ENCODE measurements at regions not wholly inside any gene's neighbourhood (a gene's known extent, or its start where the extent isn't known, plus 50 kb on each side); places are given as distances from the start of the nearest gene placed in this dataset.

DNA sequence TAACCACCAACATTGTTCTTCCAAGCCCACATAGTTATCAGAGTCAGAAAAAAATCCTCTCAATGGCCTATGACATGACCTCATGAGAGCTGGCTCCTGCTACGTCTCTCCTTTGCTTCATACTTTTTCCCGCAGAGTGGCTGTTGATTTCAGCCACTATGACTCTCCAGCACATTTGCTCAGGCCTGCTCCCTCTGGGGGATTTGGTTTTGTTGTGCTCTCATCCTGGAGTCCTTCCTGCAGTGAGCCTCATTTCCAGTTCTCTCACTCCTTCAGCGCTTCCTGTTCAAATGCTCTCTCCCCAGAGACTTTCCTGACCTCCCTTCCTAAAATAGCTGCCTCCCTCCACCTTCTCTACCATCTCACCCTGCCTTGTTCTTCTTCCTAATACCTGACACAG, 72.0 kb upstream of the USP29 start:
- no peaks in the 10 kb centered on the region for H3K9me3 ChIP-seq
- H3K36me3 ChIP-seq (replicated peaks) = no peaks in the 10 kb centered on the region
- H3K4me3 ChIP-seq = no peak overlapping the region
- no peaks in the 10 kb centered on the region for H3K27me3 ChIP-seq (ENCODE audit: low read depth)
- H3K4me1 ChIP-seq = no peaks in the 10 kb centered on the region
- in situ Hi-C loops (cut with MboI; ENCODE audit: low sequenced_read_pairs) = no loop called here
- no peak for DNase-seq (ENCODE audit: low spot score in 2 of 2)

DNA sequence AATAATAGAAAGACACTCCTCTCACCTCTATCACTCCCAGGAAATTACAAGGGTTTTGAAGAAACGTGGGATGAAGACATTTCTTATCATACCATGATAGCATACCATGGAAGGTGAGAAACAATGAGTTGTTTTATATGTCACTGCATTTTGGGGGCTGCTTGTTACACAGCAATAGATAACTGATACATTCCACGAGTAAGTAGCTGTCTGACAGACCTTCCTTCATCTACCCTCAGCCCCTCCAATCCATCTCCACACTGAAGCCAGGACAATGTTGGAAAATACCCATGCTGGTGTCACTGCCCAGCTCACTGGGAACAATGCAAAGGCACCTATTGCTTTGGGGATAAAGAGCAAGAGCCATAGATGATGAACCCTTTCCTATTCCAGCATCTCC, 68.9 kb upstream of the USP29 start:
- no peaks in the 10 kb centered on the region for H3K4me1 ChIP-seq
- in situ Hi-C loops (cut with MboI; ENCODE audit: low sequenced_read_pairs) = no loop called here
- no peaks in the 10 kb centered on the region for H3K9me3 ChIP-seq
- DNase-seq (ENCODE audit: low spot score in 2 of 2) = no peak
- no peaks in the 10 kb centered on the region for H3K36me3 ChIP-seq (replicated peaks)
- no peak overlapping the region for H3K4me3 ChIP-seq
- H3K27me3 ChIP-seq (ENCODE audit: low read depth) = no peaks in the 10 kb centered on the region

DNA sequence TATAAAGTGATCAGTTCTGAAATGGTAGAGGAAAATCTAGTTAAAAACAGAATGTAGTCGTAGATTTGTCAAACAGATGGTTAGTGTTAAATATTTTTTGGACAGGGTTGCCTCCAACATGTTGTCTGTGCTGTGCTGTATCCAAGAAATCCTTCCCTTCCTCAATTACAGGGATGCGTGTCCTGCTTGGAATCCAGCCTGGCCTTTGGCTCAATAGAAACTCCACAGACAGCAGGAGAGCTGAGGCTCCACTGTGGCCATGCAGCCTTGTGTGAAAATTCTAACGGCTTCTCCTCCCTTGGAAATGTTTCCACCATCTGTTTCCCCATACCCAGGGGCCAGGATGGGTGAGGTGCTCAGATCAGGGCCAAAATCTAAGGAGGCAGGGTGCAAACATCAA, 67.7 kb upstream of the USP29 start:
- H3K4me3 ChIP-seq = no peak overlapping the region
- no peaks in the 10 kb centered on the region for H3K9me3 ChIP-seq
- H3K36me3 ChIP-seq (replicated peaks) = no peaks in the 10 kb centered on the region
- H3K4me1 ChIP-seq = no peaks in the 10 kb centered on the region
- no peak for DNase-seq (ENCODE audit: low spot score in 2 of 2)
- in situ Hi-C loops (cut with MboI; ENCODE audit: low sequenced_read_pairs) = no loop called here
- H3K27me3 ChIP-seq (ENCODE audit: low read depth) = no peaks in the 10 kb centered on the region

GRCh38 chr19:57053401-57053800, 66.4 kb upstream of the USP29 start:
- H3K36me3 ChIP-seq (replicated peaks) = no peaks in the 10 kb centered on the region
- no peaks in the 10 kb centered on the region for H3K4me1 ChIP-seq
- H3K9me3 ChIP-seq = no peaks in the 10 kb centered on the region
- in situ Hi-C loops (cut with MboI; ENCODE audit: low sequenced_read_pairs) = no loop called here
- no peak overlapping the region for H3K4me3 ChIP-seq
- H3K27me3 ChIP-seq (ENCODE audit: low read depth) = no peaks in the 10 kb centered on the region
- no peak for DNase-seq (ENCODE audit: low spot score in 2 of 2)

- in situ Hi-C loops (cut with MboI; ENCODE audit: low sequenced_read_pairs) = no loop called here
- DNase-seq (ENCODE audit: low spot score in 2 of 2) = no peak
- no peaks in the 10 kb centered on the region for H3K9me3 ChIP-seq
Measured at GRCh38 chr19:57055956-57056355, 63.8 kb upstream of the USP29 start.

GRCh38 chr19:57057036-57057686, 62.6 kb upstream of the USP29 start:
- no peak overlapping the region for H3K4me3 ChIP-seq
- no peaks in the 10 kb centered on the region for H3K27me3 ChIP-seq (ENCODE audit: low read depth)
- H3K9me3 ChIP-seq = no peaks in the 10 kb centered on the region
- no peak for DNase-seq (ENCODE audit: low spot score in 2 of 2)
- no peaks in the 10 kb centered on the region for H3K36me3 ChIP-seq (replicated peaks)
- no peaks in the 10 kb centered on the region for H3K4me1 ChIP-seq
- in situ Hi-C loops (cut with MboI; ENCODE audit: low sequenced_read_pairs) = no loop called here

More at GRCh38 chr19:57055956-57056355, 63.8 kb upstream of the USP29 start:
- no peaks in the 10 kb centered on the region for H3K4me1 ChIP-seq
- no peaks in the 10 kb centered on the region for H3K27me3 ChIP-seq (ENCODE audit: low read depth)
- no peak overlapping the region for H3K4me3 ChIP-seq
- no peaks in the 10 kb centered on the region for H3K36me3 ChIP-seq (replicated peaks)

DNA sequence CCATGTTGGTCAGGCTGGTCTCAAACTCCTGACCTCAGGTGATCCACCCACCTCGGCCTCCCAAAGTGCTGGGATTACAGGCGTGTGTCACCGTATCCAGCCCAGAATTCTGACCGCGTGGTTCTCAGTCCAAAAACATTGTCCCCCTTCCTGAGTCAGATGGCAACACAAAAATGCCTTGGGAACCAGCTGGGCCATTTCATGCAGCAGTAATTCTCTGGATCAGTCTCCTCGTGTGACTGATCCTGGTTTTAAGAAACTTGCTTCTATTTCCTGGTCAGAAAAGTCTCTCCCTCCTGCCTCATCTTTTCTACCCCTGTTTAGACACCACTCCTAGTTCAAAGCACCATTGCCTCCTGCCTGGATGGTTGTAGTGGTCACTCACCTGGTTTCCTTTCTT, 60.9 kb upstream of the USP29 start:
- H3K4me3 ChIP-seq = no peak overlapping the region
- H3K9me3 ChIP-seq = no peaks in the 10 kb centered on the region
- no peak for DNase-seq (ENCODE audit: low spot score in 2 of 2)
- no peaks in the 10 kb centered on the region for H3K4me1 ChIP-seq
- H3K27me3 ChIP-seq (ENCODE audit: low read depth) = no peaks in the 10 kb centered on the region
- H3K36me3 ChIP-seq (replicated peaks) = no peaks in the 10 kb centered on the region
- in situ Hi-C loops (cut with MboI; ENCODE audit: low sequenced_read_pairs) = no loop called here

- Histone ChIP-seq H3K27me3 (ENCODE audit: low read depth) (no peaks in the 10 kb centered on the region), H3K4me1 (no peaks in the 10 kb centered on the region), H3K4me3 (no peak overlapping the region), H3K9me3 (no peaks in the 10 kb centered on the region), H3K36me3 (replicated peaks) (no peaks in the 10 kb centered on the region)
- DNase-seq (ENCODE audit: low spot score in 2 of 2) = no peak
- in situ Hi-C loops (cut with MboI; ENCODE audit: low sequenced_read_pairs) = no loop called here
Measured at GRCh38 chr19:57063070-57063469, 56.7 kb upstream of the USP29 start.

DNA sequence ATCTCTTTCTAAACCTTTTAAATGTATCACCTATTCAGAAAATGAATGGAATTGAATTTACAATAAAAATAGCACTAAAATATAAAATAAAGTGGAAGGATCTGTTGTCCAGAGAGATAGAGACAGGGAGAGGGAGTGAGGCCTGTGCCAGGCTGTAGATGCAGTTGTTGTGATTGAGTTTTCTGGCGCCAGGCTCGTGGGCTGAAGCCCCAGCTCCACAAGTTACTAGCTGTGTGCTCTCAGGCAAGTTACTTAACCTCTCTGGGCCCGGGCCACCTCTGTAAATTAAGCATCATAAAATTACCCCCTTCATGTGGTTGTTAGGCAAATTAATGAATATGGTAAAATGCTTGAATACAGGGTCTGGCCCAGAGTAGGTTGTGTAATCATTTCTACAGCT, 52.3 kb upstream of the USP29 start:
- no peaks in the 10 kb centered on the region for H3K4me1 ChIP-seq
- no peaks in the 10 kb centered on the region for H3K36me3 ChIP-seq (replicated peaks)
- H3K27me3 ChIP-seq (ENCODE audit: low read depth) = no peaks in the 10 kb centered on the region
- DNase-seq (ENCODE audit: low spot score in 2 of 2) = no peak
- in situ Hi-C loops (cut with MboI; ENCODE audit: low sequenced_read_pairs) = no loop called here
- no peak overlapping the region for H3K4me3 ChIP-seq
- H3K9me3 ChIP-seq = no peaks in the 10 kb centered on the region

DNA sequence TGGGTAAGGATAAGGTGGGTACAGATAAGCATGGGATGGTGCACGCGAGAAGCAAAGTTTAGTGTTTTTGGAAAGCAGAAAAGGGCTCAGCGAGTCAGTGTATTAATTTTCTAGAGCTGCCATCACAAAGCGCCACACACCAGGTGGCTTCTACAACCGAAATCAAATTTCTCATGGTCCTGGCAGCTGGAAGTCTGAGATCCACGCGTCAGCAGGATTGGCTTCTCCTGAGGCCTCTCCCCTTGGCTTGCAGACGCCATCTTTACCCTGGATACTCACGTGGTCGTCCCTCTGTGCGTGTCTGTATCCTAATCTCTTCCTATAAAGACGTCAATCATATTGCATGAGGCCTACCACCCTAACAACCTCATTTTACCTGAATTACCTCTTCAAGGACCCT, 51.5 kb upstream of the USP29 start:
- in situ Hi-C loops (cut with MboI; ENCODE audit: low sequenced_read_pairs) = no loop called here
- H3K4me1 ChIP-seq = no peaks in the 10 kb centered on the region
- no peaks in the 10 kb centered on the region for H3K9me3 ChIP-seq
- DNase-seq (ENCODE audit: low spot score in 2 of 2) = no peak
- H3K36me3 ChIP-seq (replicated peaks) = no peaks in the 10 kb centered on the region
- H3K4me3 ChIP-seq = no peak overlapping the region
- no peaks in the 10 kb centered on the region for H3K27me3 ChIP-seq (ENCODE audit: low read depth)

DNA sequence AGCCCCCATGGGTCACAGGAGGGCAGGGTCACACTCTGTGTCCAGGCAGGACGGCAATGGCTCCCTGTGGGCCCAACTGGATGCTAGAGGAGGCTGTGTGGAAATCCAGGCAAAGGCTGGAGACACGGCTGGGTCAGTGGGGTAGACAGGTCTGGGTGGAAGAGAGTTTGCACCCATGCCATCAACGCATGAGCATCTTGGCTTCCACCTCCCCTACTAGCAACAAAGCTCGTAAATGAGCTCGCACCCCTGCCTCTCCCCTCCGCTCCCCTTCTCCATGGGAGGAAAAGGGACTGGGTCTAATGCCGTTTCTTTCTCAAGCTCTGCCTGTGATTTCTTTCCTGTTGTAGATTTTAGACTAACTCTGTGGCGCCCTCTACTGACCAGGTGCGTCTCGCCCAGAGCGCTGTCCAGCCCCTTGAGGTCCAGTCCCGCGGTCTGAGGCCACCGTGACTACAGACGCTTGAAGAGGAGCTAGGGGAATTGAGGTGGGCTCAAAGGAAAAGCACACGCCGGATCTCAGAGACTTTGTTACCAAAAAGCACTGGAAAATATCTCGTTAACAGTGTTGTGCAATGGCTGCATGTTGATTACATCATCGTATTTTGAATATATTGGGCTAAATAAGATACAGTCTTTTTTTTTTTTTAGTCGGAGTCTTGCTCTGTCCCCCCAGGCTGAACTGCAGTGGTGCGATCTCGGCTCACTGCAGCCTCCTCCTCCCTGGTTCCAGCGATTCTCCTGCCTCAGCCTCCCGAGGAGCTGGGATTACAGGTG, 50.7 kb upstream of the USP29 start:
- in situ Hi-C loops (cut with MboI; ENCODE audit: low sequenced_read_pairs) = no loop called here
- no peaks in the 10 kb centered on the region for H3K27me3 ChIP-seq (ENCODE audit: low read depth)
- no peaks in the 10 kb centered on the region for H3K9me3 ChIP-seq
- no peak overlapping the region for H3K4me3 ChIP-seq
- peak in 1 of 2 experiments; percentile 13 for DNase-seq (ENCODE audit: low spot score in 2 of 2)
- no peaks in the 10 kb centered on the region for H3K4me1 ChIP-seq
- no peaks in the 10 kb centered on the region for H3K36me3 ChIP-seq (replicated peaks)
